HG03432 (cell line): ENCODE measurements at regions not wholly inside any gene's neighbourhood (a gene's known extent, or its start where the extent isn't known, plus 50 kb on each side); places are given as distances from the start of the nearest gene placed in this dataset.

Source experiments
- ATAC-seq: cut with Tn5 transposase; IDR thresholded peaks from one replicate; pipeline ENCODE4 v1.9.1; 2021; ENCODE audit warnings: mild to moderate bottlenecking, moderate library complexity; ENCODE audit not compliant: unreplicated experiment

DNA sequence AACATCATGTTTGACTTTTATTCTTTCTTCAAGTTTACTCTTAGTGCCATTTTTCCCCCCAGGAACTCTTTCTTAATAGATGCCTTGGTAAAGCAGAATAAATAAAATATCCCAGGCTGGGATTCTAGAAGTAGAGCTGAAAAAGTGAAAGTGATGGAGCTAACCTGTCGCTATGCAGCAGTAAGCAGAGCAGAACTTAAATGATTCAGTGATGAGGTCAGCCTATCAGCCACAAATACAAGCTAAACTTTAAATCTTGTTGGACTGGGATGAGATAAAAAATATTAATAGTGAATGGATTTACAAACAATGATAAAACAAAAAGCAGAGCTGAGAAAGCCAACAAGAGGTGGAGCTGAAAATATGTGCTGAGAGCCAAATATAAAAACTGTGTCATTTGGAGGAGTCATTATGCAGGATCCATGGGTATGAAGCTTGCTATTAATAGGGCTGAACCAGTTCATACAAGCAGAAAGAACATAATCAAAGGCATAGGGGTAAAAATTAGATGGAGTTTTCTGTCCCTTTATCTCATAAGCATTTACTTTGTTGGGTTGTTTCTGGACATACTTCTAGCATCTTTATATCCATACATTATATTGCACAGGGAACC, 877.8 kb downstream of the EPHA7 start:
- no peak for ATAC-seq

DNA sequence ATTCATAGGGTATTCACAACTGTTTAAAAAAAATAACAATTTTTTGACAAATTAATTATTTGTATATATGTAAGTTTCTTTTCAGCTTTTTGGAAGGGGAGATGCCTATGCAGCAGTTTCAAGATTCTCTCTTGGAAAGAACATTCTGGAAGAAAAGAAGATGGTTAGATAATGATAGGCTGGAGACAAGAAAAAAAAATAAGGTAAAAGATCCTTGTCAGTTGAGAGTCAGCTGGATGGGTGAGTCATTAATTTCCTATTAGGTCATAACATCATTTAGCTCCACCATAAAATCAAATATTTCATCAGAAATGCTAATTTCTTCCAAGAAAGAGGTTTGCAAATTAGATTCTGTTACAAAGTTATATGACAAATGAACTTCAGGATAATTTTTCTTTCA, 880.4 kb downstream of the EPHA7 start:
- no peak for ATAC-seq

GRCh38 chr6:92538275-92538674, 881.1 kb downstream of the EPHA7 start:
- no peak for ATAC-seq

- no peak for ATAC-seq
Measured at GRCh38 chr6:92534109-92534508, 885.2 kb downstream of the EPHA7 start.

GRCh38 chr6:92522589-92522988, 896.8 kb downstream of the EPHA7 start:
- no peak for ATAC-seq

- ATAC-seq: no peak
Measured at GRCh38 chr6:92521553-92521952, 897.8 kb downstream of the EPHA7 start.

- ATAC-seq: no peak
Measured at GRCh38 chr6:92510137-92510536, 909.2 kb downstream of the EPHA7 start.

- ATAC-seq: no peak
Measured at GRCh38 chr6:92507552-92507951, 911.8 kb downstream of the EPHA7 start.

DNA sequence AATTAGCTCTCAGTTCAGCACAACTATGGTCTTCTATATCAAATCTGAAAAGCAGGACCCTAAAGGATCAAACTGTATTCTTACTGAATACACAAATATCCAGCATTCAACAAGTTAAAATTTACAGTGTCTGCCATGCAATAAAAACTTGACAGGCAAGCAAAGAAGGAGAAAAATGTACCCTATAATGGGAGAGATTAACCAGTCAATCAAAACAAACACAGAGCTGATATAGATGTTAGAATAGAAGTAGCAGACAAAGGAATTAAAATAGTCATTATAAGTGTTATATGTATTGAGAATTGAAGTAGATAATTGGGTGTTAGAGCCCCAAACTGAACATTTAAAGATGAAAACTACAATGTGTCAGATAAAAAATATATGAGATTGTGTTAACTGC, 914.9 kb downstream of the EPHA7 start:
- ATAC-seq: no peak

GRCh38 chr6:92497281-92497680, 922.1 kb downstream of the EPHA7 start:
- ATAC-seq: no peak

- no peak for ATAC-seq
Measured at GRCh38 chr6:92496527-92496926, 922.8 kb downstream of the EPHA7 start.

- ATAC-seq: no peak
Measured at GRCh38 chr6:92495242-92495641, 924.1 kb downstream of the EPHA7 start.

DNA sequence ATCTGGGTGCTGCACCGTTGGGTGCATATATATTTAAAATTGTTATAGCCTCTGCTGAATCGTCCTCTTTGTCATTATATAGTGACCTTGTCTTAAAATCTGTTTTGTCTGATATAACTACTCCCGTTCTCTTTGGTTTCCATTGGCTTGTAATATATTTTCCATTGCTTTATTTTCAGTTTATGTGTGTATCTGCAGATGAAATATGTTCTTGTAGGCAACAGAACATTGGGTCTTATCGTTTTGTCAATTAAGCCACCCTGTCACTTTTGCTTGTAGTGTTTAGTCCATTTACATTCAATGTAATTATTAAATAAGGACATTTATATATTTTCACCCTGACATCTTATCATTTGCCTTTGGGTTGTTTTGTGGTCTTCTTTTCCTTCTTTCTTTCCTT, 933.9 kb downstream of the EPHA7 start:
- no peak for ATAC-seq

DNA sequence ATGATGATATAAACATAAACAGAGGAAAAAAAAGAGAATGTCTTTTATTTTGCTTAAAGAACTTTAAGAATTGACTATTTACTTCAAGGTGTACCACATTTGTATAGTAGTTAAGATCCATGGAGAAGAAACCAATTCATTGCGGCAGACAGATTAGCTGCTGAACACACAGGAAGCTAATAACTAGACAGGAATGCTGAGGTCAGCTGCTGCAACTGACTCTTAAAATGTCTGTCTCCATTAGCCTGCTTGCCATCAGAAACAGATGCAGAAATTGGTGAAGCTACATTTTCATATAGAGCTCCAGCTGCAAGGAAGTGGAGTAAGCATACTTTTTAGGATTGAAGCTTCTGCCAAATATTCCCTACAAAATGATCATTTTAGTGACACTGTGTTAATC, 939.5 kb downstream of the EPHA7 start:
- ATAC-seq: no peak

GRCh38 chr6:92473056-92473455, 946.3 kb downstream of the EPHA7 start:
- no peak for ATAC-seq

DNA sequence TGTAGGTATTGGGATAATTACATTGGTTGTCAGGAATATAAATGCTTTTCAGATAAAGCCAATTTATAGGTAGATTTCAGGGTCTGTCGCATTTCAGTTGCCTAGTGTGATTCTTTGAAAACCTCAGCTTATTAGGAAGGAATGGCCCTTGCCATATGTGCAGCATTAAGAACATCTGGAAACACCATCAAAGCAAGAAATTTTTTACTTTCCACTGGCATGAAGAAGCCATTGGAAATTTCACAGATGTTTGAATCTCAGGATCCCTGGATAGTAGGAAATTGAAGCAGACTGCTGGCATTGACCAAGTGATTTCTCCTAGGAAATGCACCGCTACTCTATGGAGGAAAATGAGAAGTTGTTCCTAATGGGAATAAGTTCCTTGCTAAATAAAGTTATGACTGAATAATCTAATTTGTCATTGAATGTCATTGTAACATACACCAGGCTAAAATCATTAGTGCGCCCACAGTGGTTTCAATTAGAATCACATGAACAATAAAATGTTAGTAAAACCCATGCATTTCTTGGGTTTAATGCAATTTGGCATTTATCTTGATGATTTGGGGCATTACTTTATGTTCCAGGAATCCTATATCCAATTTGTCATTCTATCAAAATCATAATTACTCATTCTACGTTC, 950.1 kb downstream of the EPHA7 start:
- no peak for ATAC-seq

DNA sequence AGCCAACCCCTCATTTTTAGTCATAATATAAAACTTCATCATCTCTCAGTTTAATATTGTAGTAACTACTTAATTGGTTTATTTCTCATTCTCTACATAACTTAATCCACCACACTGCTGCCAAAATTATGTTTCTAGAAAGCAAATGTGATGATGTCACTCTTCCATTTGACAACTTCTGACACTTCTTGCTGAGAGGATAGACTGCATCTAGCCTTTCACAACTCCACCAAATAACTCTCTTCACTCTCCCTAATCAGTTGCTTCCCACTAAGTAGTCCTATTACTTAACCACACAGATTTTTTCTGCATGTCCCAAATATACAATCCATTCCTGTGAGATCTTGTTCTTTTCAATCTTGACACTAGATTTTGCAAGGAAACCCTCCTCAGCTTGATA, 951.3 kb downstream of the EPHA7 start:
- ATAC-seq: no peak

GRCh38 chr6:92460133-92460532, 959.2 kb downstream of the EPHA7 start:
- ATAC-seq: no peak

DNA sequence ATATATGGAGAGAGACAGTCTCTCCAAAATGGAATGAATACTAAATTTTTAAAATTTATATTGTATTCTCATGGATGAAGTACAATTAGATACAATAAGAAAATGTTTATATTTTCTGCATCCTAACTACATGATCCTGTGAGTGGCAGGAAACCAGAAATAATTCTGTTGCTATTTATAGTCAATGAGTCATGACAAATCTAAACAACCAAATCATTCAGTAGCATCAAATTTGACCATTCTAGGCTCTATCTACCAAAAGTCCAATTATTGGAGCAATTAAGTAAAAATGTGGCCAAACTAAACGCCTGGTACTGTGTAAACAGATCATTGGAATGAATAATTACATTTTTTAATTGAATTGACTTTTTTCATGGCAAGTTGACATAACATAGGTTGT, 959.8 kb downstream of the EPHA7 start:
- no peak for ATAC-seq

GRCh38 chr6:92446052-92446451, 973.3 kb downstream of the EPHA7 start:
- ATAC-seq: no peak

- no peak for ATAC-seq
Measured at GRCh38 chr6:92433911-92434310, 985.4 kb downstream of the EPHA7 start.

DNA sequence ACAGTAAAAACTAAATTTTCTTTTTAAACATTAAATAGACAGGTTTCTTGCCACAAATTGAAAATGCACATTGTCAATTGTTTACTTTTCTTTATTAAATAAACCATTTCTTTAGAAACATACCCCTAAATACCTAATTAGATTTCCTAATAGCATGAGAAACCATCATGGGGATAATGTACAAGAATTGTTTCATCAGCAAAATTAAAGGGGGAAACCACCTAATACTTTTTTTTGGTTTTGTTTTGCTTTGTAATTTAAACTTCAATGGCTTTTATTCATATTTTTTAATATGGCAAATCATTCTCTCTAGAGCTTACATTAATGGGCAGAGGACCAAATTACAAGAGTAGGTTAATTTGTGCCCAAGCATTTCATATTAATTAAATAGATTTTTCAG, 987.9 kb downstream of the EPHA7 start:
- no peak for ATAC-seq

DNA sequence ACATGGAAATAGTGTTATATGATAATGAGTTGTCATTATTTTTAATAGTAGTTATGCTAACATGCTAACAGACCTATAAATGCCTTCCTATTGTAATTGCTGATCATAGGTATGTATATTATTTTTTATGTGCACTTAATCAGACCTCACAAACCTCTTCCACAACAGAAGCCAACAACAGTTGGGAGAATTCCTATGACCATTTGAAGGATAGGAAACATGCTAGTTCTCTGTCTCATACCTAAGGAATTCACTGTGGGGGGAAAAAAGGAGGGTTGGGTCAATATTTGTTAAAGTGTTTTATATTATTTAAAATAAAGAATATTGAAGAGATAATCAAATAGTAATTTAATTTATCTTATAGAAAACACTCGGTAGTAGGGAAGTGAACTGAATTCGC, 990.9 kb downstream of the EPHA7 start:
- no peak for ATAC-seq
